DMS79 treated with DMSO at 0.1 percent for 48 hours (cell line): ENCODE measurements at regions not wholly inside any gene's neighbourhood (a gene's known extent, or its start where the extent isn't known, plus 50 kb on each side); places are given as distances from the start of the nearest gene placed in this dataset.
A peak's percentile ranks its signal among the peaks of the same experiment; 100 is the strongest.
"Not testable (repeated sequence)": the region's sequence is repeated elsewhere in the genome, so short reads cannot be mapped to it uniquely, and the experiment has no call there.

Source experiments
- DNase-seq: peaks from one replicate; lab custom pipeline; 2025; lab: John Stamatoyannopoulos, UW

GRCh38 chr16:5207001-5207523, 109.5 kb upstream of the EEF2KMT start:
- no peak for DNase-seq

GRCh38 chr16:5206331-5206990, 108.9 kb upstream of the EEF2KMT start:
- no peak for DNase-seq

- DNase-seq: no peak
These were observed 107.9 kb upstream of the EEF2KMT start for GRCh38 chr16:5205361-5206040.

- not testable (repeated sequence) for DNase-seq
These were observed 106.1 kb upstream of the EEF2KMT start for GRCh38 chr16:5203675-5204074.

- DNase-seq: no peak
These were observed 102.5 kb upstream of the EEF2KMT start for GRCh38 chr16:5200123-5200522.

- DNase-seq: no peak
These were observed 98.6 kb upstream of the EEF2KMT start for GRCh38 chr16:5196204-5196603.

- DNase-seq: peak; percentile 26
These were observed 96.3 kb upstream of the EEF2KMT start for GRCh38 chr16:5193861-5194260.

- no peak for DNase-seq
These were observed 91.4 kb upstream of the EEF2KMT start for GRCh38 chr16:5188989-5189352.

- no peak for DNase-seq
These were observed 90.9 kb upstream of the EEF2KMT start for GRCh38 chr16:5188318-5188988.

- DNase-seq: no peak
These were observed 89.9 kb upstream of the EEF2KMT start for GRCh38 chr16:5187402-5187952.

- DNase-seq: no peak
These were observed 88.8 kb upstream of the EEF2KMT start for GRCh38 chr16:5186381-5186903.

- DNase-seq: no peak
These were observed 78.9 kb upstream of the EEF2KMT start for GRCh38 chr16:5176505-5176904.

GRCh38 chr16:5175266-5175665, 77.7 kb upstream of the EEF2KMT start:
- no peak for DNase-seq

- peak; percentile 93 for DNase-seq
These were observed 68.9 kb upstream of the EEF2KMT start for GRCh38 chr16:5166486-5166885.

GRCh38 chr16:5165429-5165828, 67.8 kb upstream of the EEF2KMT start:
- DNase-seq: not testable (repeated sequence)

- DNase-seq: not testable (repeated sequence)
These were observed 65.2 kb upstream of the EEF2KMT start for GRCh38 chr16:5162801-5163200.

GRCh38 chr16:5161888-5162287, 64.3 kb upstream of the EEF2KMT start:
- DNase-seq: not testable (repeated sequence)

GRCh38 chr16:5160010-5160409, 62.4 kb upstream of the EEF2KMT start:
- not testable (repeated sequence) for DNase-seq

- not testable (repeated sequence) for DNase-seq
These were observed 61.9 kb upstream of the EEF2KMT start for GRCh38 chr16:5159537-5159936.

- no peak for DNase-seq
These were observed 60.9 kb upstream of the EEF2KMT start for GRCh38 chr16:5158494-5158893.

GRCh38 chr16:5156486-5156885, 58.9 kb upstream of the EEF2KMT start:
- not testable (repeated sequence) for DNase-seq

GRCh38 chr16:5154006-5154405, 56.4 kb upstream of the EEF2KMT start:
- not testable (repeated sequence) for DNase-seq
